Muscle layer of colon (tissue), 2 donors: ENCODE measurements at regions not wholly inside any gene's neighbourhood (a gene's known extent, or its start where the extent isn't known, plus 50 kb on each side); places are given as distances from the start of the nearest gene placed in this dataset.

ENCODE experiments used
- H3K27ac ChIP-seq: one replicate; pipeline ENCODE4 v1.7.0; 2013; ENCODE audit warnings: low read depth, mild to moderate bottlenecking, low read length, moderate library complexity
- H3K27me3 ChIP-seq, 2 donors: one replicate each; pipeline ENCODE4 v1.7.0; 2013; ENCODE audit warnings: low read length in 2 of 2, mild to moderate bottlenecking in 2 of 2; ENCODE audit not compliant: insufficient read depth in 2 of 2, control insufficient read depth in 1 of 2
- H3K36me3 ChIP-seq: one replicate; pipeline ENCODE4 v1.7.0; 2013; ENCODE audit warnings: mild to moderate bottlenecking, low read length; ENCODE audit not compliant: insufficient read depth
- H3K4me1 ChIP-seq: one replicate; pipeline ENCODE4 v1.7.0; 2013; ENCODE audit warnings: mild to moderate bottlenecking, low read length; ENCODE audit not compliant: insufficient read depth
- H3K4me3 ChIP-seq, 2 donors: one replicate each; pipeline ENCODE4 v1.7.0; 2013; ENCODE audit warnings: low read length in 2 of 2, low read depth in 1 of 2, mild to moderate bottlenecking in 1 of 2, moderate library complexity in 1 of 2
- H3K9ac ChIP-seq: one replicate; pipeline ENCODE4 v1.7.0; 2013; ENCODE audit warnings: low read length
- H3K9me3 ChIP-seq: one replicate; pipeline ENCODE4 v1.7.0; 2013; ENCODE audit warnings: mild to moderate bottlenecking, low read length
- donor health status: abdominal sarcoma.
- donor health status: Adenocarcinoma of cecum.

GRCh38 chr18:10266334-10266590 is 188.2 kb upstream of the APCDD1 start:
- H3K4me1 ChIP-seq = peaks cover 19% of the 10 kb centered on the region
- no peak overlapping the region for H3K4me3 ChIP-seq
- no peaks in the 10 kb centered on the region for H3K27me3 ChIP-seq
- H3K9me3 ChIP-seq = no peaks in the 10 kb centered on the region
- no peaks in the 10 kb centered on the region for H3K36me3 ChIP-seq
- H3K9ac ChIP-seq = no peak overlapping the region
- no peak overlapping the region for H3K27ac ChIP-seq

DNA sequence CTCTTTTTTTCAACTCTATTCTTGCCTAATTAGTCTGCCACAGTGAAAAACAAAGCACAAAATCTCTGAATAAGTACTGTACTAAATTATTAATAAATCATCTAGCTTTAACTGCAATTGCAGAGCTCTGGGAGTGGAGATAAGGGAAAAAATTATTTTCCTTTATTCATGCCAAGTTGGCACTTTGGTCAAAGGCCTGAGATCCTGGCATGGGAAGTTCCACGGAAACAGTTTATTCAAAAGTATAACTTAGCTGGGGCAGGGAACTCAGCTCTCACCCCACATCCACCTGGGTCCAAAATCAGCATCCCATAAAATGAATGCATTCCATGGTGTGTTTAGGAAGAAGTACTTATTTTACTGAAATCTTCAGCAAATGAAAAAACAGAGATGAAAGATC is 185.2 kb upstream of the APCDD1 start:
- Histone ChIP-seq H3K36me3 (no peaks in the 10 kb centered on the region), H3K9ac (no peak overlapping the region), H3K9me3 (no peaks in the 10 kb centered on the region), H3K27ac (no peak overlapping the region), H3K4me1 (peaks cover 19% of the 10 kb centered on the region), H3K27me3 (no peaks in the 10 kb centered on the region), H3K4me3 (no peak overlapping the region)

DNA sequence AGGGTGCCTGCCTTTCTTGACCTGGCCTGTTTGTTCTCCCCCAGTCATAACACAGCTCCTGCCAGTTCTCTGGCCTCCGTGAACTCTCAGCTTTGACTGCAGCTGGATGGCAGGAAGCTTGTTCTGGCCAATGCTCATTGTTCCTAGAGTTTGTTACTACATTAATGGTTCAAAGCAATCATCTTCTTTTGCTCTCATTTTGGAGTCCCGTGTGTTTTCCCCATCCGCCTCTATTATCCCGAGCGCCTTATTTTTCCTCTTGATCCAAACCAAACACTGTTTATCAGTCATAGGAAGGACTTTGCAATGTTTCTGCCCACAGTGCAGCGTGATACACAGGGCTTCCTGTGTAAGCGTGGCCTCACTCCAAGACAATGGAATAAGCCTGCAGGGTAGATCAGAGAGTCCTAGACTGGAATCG is 184.3 kb upstream of the APCDD1 start:
- Histone ChIP-seq H3K27ac (no peak overlapping the region), H3K4me3 (no peak overlapping the region), H3K4me1 (peaks cover 19% of the 10 kb centered on the region), H3K9ac (no peak overlapping the region), H3K36me3 (no peaks in the 10 kb centered on the region), H3K27me3 (no peaks in the 10 kb centered on the region), H3K9me3 (no peaks in the 10 kb centered on the region)

GRCh38 chr18:10271481-10271880 is 183.0 kb upstream of the APCDD1 start:
- Histone ChIP-seq H3K4me3 (no peak overlapping the region), H3K27me3 (no peaks in the 10 kb centered on the region), H3K27ac (no peak overlapping the region), H3K9me3 (no peaks in the 10 kb centered on the region), H3K4me1 (peaks cover 19% of the 10 kb centered on the region), H3K9ac (no peak overlapping the region), H3K36me3 (no peaks in the 10 kb centered on the region)

DNA sequence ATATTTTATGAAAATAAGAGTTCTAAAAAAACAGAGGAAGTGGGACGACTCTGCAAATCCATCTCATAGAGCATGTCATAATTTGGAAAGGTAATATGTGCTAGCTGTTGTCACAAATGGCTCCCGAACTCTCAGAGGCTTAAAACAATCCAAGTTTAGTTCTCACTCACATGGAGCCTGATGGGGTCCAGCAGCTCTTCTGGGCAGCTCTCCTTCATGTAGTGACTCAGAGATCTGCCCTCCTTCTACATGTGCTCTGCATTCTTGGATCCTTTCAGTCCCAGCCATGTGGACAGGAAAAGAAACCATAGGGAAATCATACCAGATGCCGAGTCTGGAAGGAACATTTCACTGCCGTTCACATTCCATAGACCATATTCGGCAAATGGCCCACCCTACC is 180.1 kb upstream of the APCDD1 start:
- Histone ChIP-seq H3K9ac (no peak overlapping the region), H3K9me3 (no peaks in the 10 kb centered on the region), H3K36me3 (no peaks in the 10 kb centered on the region), H3K4me1 (peaks cover 14% of the 10 kb centered on the region), H3K27me3 (no peaks in the 10 kb centered on the region), H3K27ac (no peak overlapping the region), H3K4me3 (no peak overlapping the region)

DNA sequence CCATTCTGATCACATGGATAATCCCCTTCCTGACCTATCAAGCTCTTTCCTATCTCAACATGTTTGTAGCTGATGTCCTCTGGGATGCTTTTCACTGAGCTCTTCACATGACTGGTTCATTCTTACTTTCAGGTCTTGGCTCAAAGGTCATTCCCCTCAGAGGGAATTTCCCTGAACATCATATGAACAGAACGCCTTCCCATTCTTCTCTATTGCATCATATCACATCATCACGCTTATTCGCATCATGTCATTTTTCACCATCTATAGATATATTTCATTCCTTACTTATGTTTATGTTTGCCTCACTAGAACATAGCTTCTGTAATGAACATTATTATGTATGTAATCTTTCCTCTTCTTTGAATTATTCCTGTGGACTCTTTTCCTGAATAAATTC is 178.9 kb upstream of the APCDD1 start:
- Histone ChIP-seq H3K9ac (no peak overlapping the region), H3K27me3 (no peaks in the 10 kb centered on the region), H3K36me3 (no peaks in the 10 kb centered on the region), H3K4me1 (peaks cover 2% of the 10 kb centered on the region), H3K27ac (no peak overlapping the region), H3K4me3 (no peak overlapping the region), H3K9me3 (no peaks in the 10 kb centered on the region)

- H3K36me3 ChIP-seq = no peaks in the 10 kb centered on the region
- H3K4me1 ChIP-seq = no peaks in the 10 kb centered on the region
- no peaks in the 10 kb centered on the region for H3K9me3 ChIP-seq
- H3K27ac ChIP-seq = no peak overlapping the region
- H3K4me3 ChIP-seq = no peak overlapping the region
- no peak overlapping the region for H3K9ac ChIP-seq
- H3K27me3 ChIP-seq = no peaks in the 10 kb centered on the region
Observed at GRCh38 chr18:10278265-10278664, 176.2 kb upstream of the APCDD1 start.

DNA sequence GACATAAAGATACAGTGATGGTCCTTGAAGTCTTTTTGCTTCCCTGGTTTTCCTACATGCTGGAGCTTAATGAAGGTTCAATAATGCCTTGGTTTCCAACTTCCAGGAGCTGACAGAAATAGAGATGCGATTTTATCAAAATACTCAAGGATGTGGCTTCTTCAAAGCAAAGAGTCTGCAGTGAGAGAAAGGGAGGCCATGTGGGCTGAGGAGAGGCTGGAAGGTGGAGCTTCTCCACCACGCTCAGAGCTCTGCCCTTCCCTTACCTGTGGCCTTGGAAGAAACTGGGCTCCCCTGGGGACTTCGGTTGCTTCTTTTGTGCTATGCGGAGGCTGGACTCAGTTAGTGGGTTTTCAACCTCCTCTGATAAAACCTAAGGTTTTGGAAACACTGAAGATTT is 175.0 kb upstream of the APCDD1 start:
- no peaks in the 10 kb centered on the region for H3K4me1 ChIP-seq

GRCh38 chr18:10279905-10280644 is 174.4 kb upstream of the APCDD1 start:
- Histone ChIP-seq H3K4me3 (no peak overlapping the region), H3K9me3 (no peaks in the 10 kb centered on the region), H3K9ac (no peak overlapping the region), H3K27ac (no peak overlapping the region), H3K4me1 (no peaks in the 10 kb centered on the region), H3K36me3 (no peaks in the 10 kb centered on the region), H3K27me3 (no peaks in the 10 kb centered on the region)

More for the DNA sequence above, 175.0 kb upstream of the APCDD1 start:
- no peak overlapping the region for H3K4me3 ChIP-seq
- H3K9me3 ChIP-seq = no peaks in the 10 kb centered on the region
- H3K27me3 ChIP-seq = no peaks in the 10 kb centered on the region
- H3K9ac ChIP-seq = no peak overlapping the region
- H3K27ac ChIP-seq = no peak overlapping the region
- no peaks in the 10 kb centered on the region for H3K36me3 ChIP-seq

- no peak overlapping the region for H3K9ac ChIP-seq
- H3K27me3 ChIP-seq = no peaks in the 10 kb centered on the region
- no peak overlapping the region for H3K4me3 ChIP-seq
- no peaks in the 10 kb centered on the region for H3K36me3 ChIP-seq
- H3K4me1 ChIP-seq = no peaks in the 10 kb centered on the region
- no peak overlapping the region for H3K27ac ChIP-seq
- H3K9me3 ChIP-seq = no peaks in the 10 kb centered on the region
Observed at GRCh38 chr18:10284540-10285282, 169.7 kb upstream of the APCDD1 start.

DNA sequence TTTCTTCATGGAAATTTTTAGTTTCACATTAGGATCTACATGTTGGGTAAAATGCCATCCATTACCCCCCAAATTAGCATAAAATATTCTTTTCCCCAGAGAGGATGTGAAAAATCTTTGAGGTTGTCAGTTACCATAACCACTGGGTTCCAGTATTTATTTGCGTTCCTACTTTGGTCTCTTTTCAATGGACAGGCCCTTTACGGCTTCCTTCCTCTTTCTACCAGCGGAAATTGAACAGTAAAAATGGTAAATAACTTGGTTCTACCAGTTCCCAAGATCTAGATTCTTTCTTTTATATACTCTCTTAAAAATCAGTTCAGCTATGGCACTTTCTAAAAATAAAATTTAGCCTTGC is 169.2 kb upstream of the APCDD1 start:
- no peak overlapping the region for H3K27ac ChIP-seq

DNA sequence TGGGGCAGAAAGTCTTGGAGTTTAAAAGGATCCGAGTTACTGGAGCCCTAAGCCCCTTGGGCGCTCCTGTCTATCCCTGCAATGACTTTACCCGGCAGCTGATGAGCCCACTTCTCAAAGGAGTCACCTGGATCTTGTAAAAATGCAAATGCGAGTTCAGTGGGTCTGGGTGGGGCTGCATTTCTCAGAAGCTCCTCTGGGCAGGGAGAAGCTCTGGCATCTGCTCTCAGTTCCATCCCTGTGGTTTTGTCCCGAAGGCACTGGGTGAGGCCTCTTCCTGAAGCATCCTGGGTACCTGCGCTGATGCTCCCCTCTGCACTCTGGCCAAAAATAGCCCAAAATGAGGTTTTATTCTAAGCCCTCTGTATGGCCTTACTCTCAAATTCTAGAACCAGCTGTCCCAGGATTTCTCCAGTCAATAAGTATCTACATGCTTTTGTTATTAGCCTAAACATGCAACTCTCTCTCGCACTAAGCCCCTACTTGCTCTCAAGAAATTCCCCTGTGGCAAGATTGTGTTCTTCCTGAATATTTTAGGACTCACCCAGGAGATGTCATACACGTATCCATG is 167.8 kb upstream of the APCDD1 start:
- no peak overlapping the region for H3K4me3 ChIP-seq
- no peaks in the 10 kb centered on the region for H3K36me3 ChIP-seq
- no peaks in the 10 kb centered on the region for H3K9me3 ChIP-seq
- H3K4me1 ChIP-seq = no peaks in the 10 kb centered on the region
- no peaks in the 10 kb centered on the region for H3K27me3 ChIP-seq
- H3K27ac ChIP-seq = no peak overlapping the region
- H3K9ac ChIP-seq = no peak overlapping the region

More for the DNA sequence above, 169.2 kb upstream of the APCDD1 start:
- Histone ChIP-seq H3K4me3 (no peak overlapping the region), H3K36me3 (no peaks in the 10 kb centered on the region), H3K27me3 (no peaks in the 10 kb centered on the region), H3K9ac (no peak overlapping the region), H3K9me3 (no peaks in the 10 kb centered on the region), H3K4me1 (no peaks in the 10 kb centered on the region)
